HEK293 (cell line): ENCODE measurements at regions not wholly inside any gene's neighbourhood (a gene's known extent, or its start where the extent isn't known, plus 50 kb on each side); places are given as distances from the start of the nearest gene placed in this dataset.

Experiments
- CTCF ChIA-PET: fragments of 350-600 bp; formaldehyde crosslinking; extraction: SDS; loops from one replicate; lab custom pipeline; 2021; ENCODE audit warnings: antibody characterized with exemption; lab: Yijun Ruan, JAX
- POLR2A ChIA-PET: fragments of 300-600 bp; formaldehyde crosslinking; extraction: SDS; loops from one replicate; lab custom pipeline; 2020; ENCODE audit warnings: antibody characterized with exemption, inconsistent platforms; lab: Yijun Ruan, JAX
- H3K27ac ChIP-seq: fragments of 200-500 bp; sonication (Bioruptor generic); 2 replicates; pipeline ENCODE4 v1.5.1; 2014; ENCODE audit warnings: low read depth, low read length, control low read depth, inconsistent platforms; ENCODE audit errors: extremely low read depth
- H3K36me3 ChIP-seq, 2 experiments: fragments of 200-500 bp in 1 of 2; sonication (Bioruptor generic) in 1 of 2; 1 replicate in 1 of 2; 2 replicates in 1 of 2; pipeline ENCODE4 v1.5.1; 2014 to 2017; ENCODE audit warnings: inconsistent platforms in 2 of 2, low read length in 2 of 2; ENCODE audit not compliant: control insufficient read depth in 2 of 2, insufficient read depth in 1 of 2
- H3K4me1 ChIP-seq: fragments of 200-500 bp; sonication (Bioruptor generic); 2 replicates; pipeline ENCODE4 v1.5.1; 2014; ENCODE audit warnings: mild to moderate bottlenecking, low read length, inconsistent platforms; ENCODE audit not compliant: control insufficient read depth, insufficient read depth
- H3K4me3 ChIP-seq: 2 replicates; pipeline ENCODE4 v1.5.1; 2011; ENCODE audit warnings: low read depth, mild to moderate bottlenecking, control low read depth, low read length, moderate library complexity
- H3K9me3 ChIP-seq: fragments of 200-500 bp; sonication (Bioruptor generic); 2 replicates; pipeline ENCODE4 v1.5.1; 2014; ENCODE audit warnings: low read depth, low read length, inconsistent platforms; ENCODE audit not compliant: control insufficient read depth, insufficient read depth
- EGR2 ChIP-seq: fragments of 450-650 bp; formaldehyde crosslinking; IDR thresholded peaks from 2 replicates; pipeline ENCODE4 v1.5.1; 2016; ENCODE audit warnings: low read depth, missing biosample characterization, missing genetic modification characterization
- IKZF3 ChIP-seq: fragments of 450-650 bp; IDR thresholded peaks from 2 replicates; pipeline ENCODE4 v1.5.0; 2018; ENCODE audit warnings: missing biosample characterization, mild to moderate bottlenecking, missing genetic modification characterization, moderate library complexity
- MEIS1 ChIP-seq: sonication (generic); formaldehyde crosslinking; IDR thresholded peaks from 2 replicates; pipeline ENCODE4 v1.8.1; 2022; ENCODE audit warnings: missing genetic modification reagents, mild to moderate bottlenecking, borderline replicate concordance
- PRDM1 ChIP-seq: fragments of 450-650 bp; formaldehyde crosslinking; IDR thresholded peaks from 2 replicates; pipeline ENCODE4; 2016; ENCODE audit warnings: missing biosample characterization, missing genetic modification characterization
- SETDB1 ChIP-seq: IDR thresholded peaks from one replicate; pipeline ENCODE4 v1.6.1; 2017; ENCODE audit warnings: mild to moderate bottlenecking, low read length, moderate library complexity, mixed read lengths; ENCODE audit not compliant: insufficient read length
- TCF7L2 ChIP-seq: IDR thresholded peaks from 2 replicates; pipeline ENCODE4 v1.6.1; 2011; ENCODE audit warnings: low read depth, mild to moderate bottlenecking, inconsistent platforms, low read length, moderate library complexity, borderline replicate concordance
- YY1 ChIP-seq: fragments of 450-650 bp; formaldehyde crosslinking; IDR thresholded peaks from 2 replicates; pipeline ENCODE4 v1.5.1; 2018; ENCODE audit warnings: missing biosample characterization, missing genetic modification characterization
- ZBTB1 ChIP-seq: fragments of 450-650 bp; formaldehyde crosslinking; IDR thresholded peaks from 2 replicates; pipeline ENCODE4 v1.5.1; 2016; ENCODE audit warnings: missing biosample characterization, missing genetic modification characterization
- ZBTB20 ChIP-seq: fragments of 450-650 bp; formaldehyde crosslinking; IDR thresholded peaks from 2 replicates; pipeline ENCODE4 v1.5.1; 2016; ENCODE audit warnings: missing biosample characterization, missing genetic modification characterization
- ZBTB48 ChIP-seq: fragments of 450-650 bp; formaldehyde crosslinking; IDR thresholded peaks from 2 replicates; pipeline ENCODE4 v1.5.1; 2016; ENCODE audit warnings: missing biosample characterization, missing genetic modification characterization
- ZEB2 ChIP-seq: fragments of 450-650 bp; formaldehyde crosslinking; IDR thresholded peaks from 2 replicates; pipeline ENCODE4 v1.5.1; 2016; ENCODE audit warnings: missing biosample characterization, missing genetic modification characterization
- ZFP37 ChIP-seq: fragments of 450-650 bp; formaldehyde crosslinking; IDR thresholded peaks from 2 replicates; pipeline ENCODE4 v1.5.1; 2016; ENCODE audit warnings: missing biosample characterization, missing genetic modification characterization
- ZNF112 ChIP-seq: fragments of 450-650 bp; formaldehyde crosslinking; IDR thresholded peaks from 2 replicates; pipeline ENCODE4 v1.5.0; 2017; ENCODE audit warnings: missing biosample characterization, missing genetic modification characterization
- ZNF133 ChIP-seq: fragments of 450-650 bp; formaldehyde crosslinking; IDR thresholded peaks from 2 replicates; pipeline ENCODE4 v1.5.1; 2016; ENCODE audit warnings: missing biosample characterization, missing genetic modification characterization
- ZNF155 ChIP-seq: fragments of 450-650 bp; formaldehyde crosslinking; IDR thresholded peaks from 2 replicates; pipeline ENCODE4 v1.5.1; 2016; ENCODE audit warnings: missing biosample characterization, missing genetic modification characterization
- ZNF169 ChIP-seq: fragments of 450-650 bp; formaldehyde crosslinking; IDR thresholded peaks from 2 replicates; pipeline ENCODE4 v1.5.1; 2016; ENCODE audit warnings: missing biosample characterization, missing genetic modification characterization
- ZNF221 ChIP-seq: fragments of 450-650 bp; formaldehyde crosslinking; IDR thresholded peaks from 2 replicates; pipeline ENCODE4 v1.5.1; 2017; ENCODE audit warnings: missing biosample characterization, missing genetic modification characterization, borderline replicate concordance
- ZNF223 ChIP-seq: fragments of 450-650 bp; formaldehyde crosslinking; IDR thresholded peaks from 2 replicates; pipeline ENCODE4 v1.5.1; 2016; ENCODE audit warnings: missing biosample characterization, missing genetic modification characterization
- ZNF324 ChIP-seq: fragments of 450-650 bp; formaldehyde crosslinking; IDR thresholded peaks from 2 replicates; pipeline ENCODE4 v1.5.1; 2016; ENCODE audit warnings: missing biosample characterization, missing genetic modification characterization
- ZNF555 ChIP-seq: fragments of 450-650 bp; formaldehyde crosslinking; conservative IDR thresholded peaks from 2 replicates; pipeline ENCODE4 v1.5.1; 2017; ENCODE audit warnings: missing biosample characterization, mild to moderate bottlenecking, missing genetic modification characterization, inconsistent platforms
- ZNF560 ChIP-seq: fragments of 450-650 bp; formaldehyde crosslinking; IDR thresholded peaks from 2 replicates; pipeline ENCODE4 v1.5.1; 2017; ENCODE audit warnings: missing biosample characterization, missing genetic modification characterization, borderline replicate concordance
- ZNF585B ChIP-seq: fragments of 450-650 bp; formaldehyde crosslinking; IDR thresholded peaks from 2 replicates; pipeline ENCODE4 v1.5.1; 2016; ENCODE audit warnings: missing biosample characterization, missing genetic modification characterization
- ZNF596 ChIP-seq: fragments of 450-650 bp; IDR thresholded peaks from 2 replicates; pipeline ENCODE4 v1.5.0; 2018; ENCODE audit warnings: missing biosample characterization, mild to moderate bottlenecking, missing genetic modification characterization, moderate library complexity
- ZNF768 ChIP-seq: fragments of 450-650 bp; formaldehyde crosslinking; IDR thresholded peaks from 2 replicates; pipeline ENCODE4 v1.5.1; 2018; ENCODE audit warnings: missing biosample characterization, mild to moderate bottlenecking, missing genetic modification characterization
- ZNF776 ChIP-seq: fragments of 450-650 bp; formaldehyde crosslinking; IDR thresholded peaks from 2 replicates; pipeline ENCODE4 v1.5.0; 2017; ENCODE audit warnings: missing biosample characterization, missing genetic modification characterization, borderline replicate concordance
- TF ChIP-seq, protein P1 (sequence below): fragments of 450-650 bp; formaldehyde crosslinking; IDR thresholded peaks from 2 replicates; pipeline ENCODE4 v1.5.1; 2017; ENCODE audit warnings: missing biosample characterization, mild to moderate bottlenecking, missing genetic modification characterization, moderate library complexity
- TF ChIP-seq, protein P2 (sequence below): fragments of 450-650 bp; formaldehyde crosslinking; IDR thresholded peaks from 2 replicates; pipeline ENCODE4 v1.5.1; 2016; ENCODE audit warnings: missing biosample characterization, missing genetic modification characterization
- TF ChIP-seq, protein P3 (sequence below): fragments of 450-650 bp; formaldehyde crosslinking; IDR thresholded peaks from 2 replicates; pipeline ENCODE4 v1.5.1; 2017; ENCODE audit warnings: missing biosample characterization, missing genetic modification characterization
- TF ChIP-seq, protein P4 (sequence below): fragments of 450-650 bp; formaldehyde crosslinking; IDR thresholded peaks from 2 replicates; pipeline ENCODE4 v1.5.1; 2016; ENCODE audit warnings: missing biosample characterization, missing genetic modification characterization
- TF ChIP-seq, protein P5 (sequence below): fragments of 450-650 bp; formaldehyde crosslinking; IDR thresholded peaks from 2 replicates; pipeline ENCODE4 v1.5.1; 2016; ENCODE audit warnings: missing biosample characterization, missing genetic modification characterization
- TF ChIP-seq, protein P6 (sequence below): fragments of 450-650 bp; formaldehyde crosslinking; IDR thresholded peaks from 2 replicates; pipeline ENCODE4 v1.5.1; 2017; ENCODE audit warnings: missing biosample characterization, missing genetic modification characterization

DNA sequence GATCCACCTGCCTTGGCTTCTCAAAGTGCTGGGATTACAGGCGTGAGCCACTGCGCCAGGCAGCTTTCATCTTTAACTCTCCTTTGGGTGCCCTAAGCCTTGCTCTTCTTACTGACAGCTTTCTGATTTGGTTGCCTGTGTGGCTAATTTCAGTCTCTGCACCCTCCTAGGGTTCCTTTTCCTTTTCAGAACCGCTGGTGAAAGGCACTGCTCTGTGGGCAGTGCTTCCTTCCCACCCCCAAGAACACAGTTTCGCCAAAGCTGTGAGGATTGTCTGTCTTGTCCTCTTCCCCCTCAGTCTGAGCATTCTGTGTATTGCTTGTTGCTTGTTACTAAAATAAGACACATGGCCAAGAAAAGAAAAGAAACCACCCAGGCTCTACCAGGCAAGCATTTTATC lies 101.4 kb upstream of the FRMPD3 start:
- POLR2A ChIA-PET = no interaction called here

DNA sequence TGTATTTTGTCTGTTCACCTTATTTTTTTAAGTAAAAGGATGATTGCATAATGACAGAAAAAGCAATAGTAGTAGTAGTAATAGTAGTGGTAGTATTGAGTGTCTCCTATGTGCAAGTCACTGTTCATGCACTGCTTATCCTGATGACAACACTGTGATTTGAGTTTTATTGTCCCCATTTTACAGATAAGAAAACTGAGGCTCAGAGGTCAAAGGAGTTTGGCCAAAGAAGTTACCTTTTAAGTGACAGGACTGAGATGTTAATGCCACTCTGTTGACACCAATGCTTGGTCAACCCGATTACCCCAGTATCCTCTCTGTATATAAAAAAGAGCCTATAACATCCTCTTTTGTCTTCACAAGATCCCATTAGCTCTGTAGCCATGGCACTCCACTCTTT lies 100.5 kb upstream of the FRMPD3 start:
- H3K9me3 ChIP-seq = no peaks in the 10 kb centered on the region
- ChIA-PET CTCF (no interaction called here), POLR2A (no interaction called here)
- TF ChIP-seq TCF7L2 (no peak), ZNF223 (tag by site-specific recombination) (no peak), IKZF3 (no peak), MEIS1 (CRISPR knock-in tag) (no peak), ZNF585B (no peak), ZEB2 (no peak)
- TF ChIP-seq, protein P1, sequence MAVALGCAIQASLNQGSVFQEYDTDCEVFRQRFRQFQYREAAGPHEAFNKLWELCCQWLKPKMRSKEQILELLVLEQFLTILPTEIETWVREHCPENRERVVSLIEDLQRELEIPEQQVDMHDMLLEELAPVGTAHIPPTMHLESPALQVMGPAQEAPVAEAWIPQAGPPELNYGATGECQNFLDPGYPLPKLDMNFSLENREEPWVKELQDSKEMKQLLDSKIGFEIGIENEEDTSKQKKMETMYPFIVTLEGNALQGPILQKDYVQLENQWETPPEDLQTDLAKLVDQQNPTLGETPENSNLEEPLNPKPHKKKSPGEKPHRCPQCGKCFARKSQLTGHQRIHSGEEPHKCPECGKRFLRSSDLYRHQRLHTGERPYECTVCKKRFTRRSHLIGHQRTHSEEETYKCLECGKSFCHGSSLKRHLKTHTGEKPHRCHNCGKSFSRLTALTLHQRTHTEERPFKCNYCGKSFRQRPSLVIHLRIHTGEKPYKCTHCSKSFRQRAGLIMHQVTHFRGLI (tag by site-specific recombination) = no peak
- TF ChIP-seq, protein P2, sequence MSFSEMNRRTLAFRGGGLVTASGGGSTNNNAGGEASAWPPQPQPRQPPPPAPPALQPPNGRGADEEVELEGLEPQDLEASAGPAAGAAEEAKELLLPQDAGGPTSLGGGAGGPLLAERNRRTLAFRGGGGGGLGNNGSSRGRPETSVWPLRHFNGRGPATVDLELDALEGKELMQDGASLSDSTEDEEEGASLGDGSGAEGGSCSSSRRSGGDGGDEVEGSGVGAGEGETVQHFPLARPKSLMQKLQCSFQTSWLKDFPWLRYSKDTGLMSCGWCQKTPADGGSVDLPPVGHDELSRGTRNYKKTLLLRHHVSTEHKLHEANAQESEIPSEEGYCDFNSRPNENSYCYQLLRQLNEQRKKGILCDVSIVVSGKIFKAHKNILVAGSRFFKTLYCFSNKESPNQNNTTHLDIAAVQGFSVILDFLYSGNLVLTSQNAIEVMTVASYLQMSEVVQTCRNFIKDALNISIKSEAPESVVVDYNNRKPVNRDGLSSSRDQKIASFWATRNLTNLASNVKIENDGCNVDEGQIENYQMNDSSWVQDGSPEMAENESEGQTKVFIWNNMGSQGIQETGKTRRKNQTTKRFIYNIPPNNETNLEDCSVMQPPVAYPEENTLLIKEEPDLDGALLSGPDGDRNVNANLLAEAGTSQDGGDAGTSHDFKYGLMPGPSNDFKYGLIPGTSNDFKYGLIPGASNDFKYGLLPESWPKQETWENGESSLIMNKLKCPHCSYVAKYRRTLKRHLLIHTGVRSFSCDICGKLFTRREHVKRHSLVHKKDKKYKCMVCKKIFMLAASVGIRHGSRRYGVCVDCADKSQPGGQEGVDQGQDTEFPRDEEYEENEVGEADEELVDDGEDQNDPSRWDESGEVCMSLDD (tag by site-specific recombination) = no peak
- TF ChIP-seq, protein P3, sequence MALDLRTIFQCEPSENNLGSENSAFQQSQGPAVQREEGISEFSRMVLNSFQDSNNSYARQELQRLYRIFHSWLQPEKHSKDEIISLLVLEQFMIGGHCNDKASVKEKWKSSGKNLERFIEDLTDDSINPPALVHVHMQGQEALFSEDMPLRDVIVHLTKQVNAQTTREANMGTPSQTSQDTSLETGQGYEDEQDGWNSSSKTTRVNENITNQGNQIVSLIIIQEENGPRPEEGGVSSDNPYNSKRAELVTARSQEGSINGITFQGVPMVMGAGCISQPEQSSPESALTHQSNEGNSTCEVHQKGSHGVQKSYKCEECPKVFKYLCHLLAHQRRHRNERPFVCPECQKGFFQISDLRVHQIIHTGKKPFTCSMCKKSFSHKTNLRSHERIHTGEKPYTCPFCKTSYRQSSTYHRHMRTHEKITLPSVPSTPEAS = no peak
- TF ChIP-seq, protein P4, sequence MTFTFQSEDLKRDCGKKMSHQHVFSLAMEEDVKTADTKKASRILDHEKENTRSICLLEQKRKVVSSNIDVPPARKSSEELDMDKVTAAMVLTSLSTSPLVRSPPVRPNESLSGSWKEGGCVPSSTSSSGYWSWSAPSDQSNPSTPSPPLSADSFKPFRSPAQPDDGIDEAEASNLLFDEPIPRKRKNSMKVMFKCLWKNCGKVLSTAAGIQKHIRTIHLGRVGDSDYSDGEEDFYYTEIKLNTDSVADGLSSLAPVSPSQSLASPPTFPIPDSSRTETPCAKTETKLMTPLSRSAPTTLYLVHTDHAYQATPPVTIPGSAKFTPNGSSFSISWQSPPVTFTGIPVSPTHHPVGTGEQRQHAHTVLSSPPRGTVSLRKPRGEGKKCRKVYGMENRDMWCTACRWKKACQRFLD (tag by site-specific recombination) = no peak
- TF ChIP-seq, protein P5, sequence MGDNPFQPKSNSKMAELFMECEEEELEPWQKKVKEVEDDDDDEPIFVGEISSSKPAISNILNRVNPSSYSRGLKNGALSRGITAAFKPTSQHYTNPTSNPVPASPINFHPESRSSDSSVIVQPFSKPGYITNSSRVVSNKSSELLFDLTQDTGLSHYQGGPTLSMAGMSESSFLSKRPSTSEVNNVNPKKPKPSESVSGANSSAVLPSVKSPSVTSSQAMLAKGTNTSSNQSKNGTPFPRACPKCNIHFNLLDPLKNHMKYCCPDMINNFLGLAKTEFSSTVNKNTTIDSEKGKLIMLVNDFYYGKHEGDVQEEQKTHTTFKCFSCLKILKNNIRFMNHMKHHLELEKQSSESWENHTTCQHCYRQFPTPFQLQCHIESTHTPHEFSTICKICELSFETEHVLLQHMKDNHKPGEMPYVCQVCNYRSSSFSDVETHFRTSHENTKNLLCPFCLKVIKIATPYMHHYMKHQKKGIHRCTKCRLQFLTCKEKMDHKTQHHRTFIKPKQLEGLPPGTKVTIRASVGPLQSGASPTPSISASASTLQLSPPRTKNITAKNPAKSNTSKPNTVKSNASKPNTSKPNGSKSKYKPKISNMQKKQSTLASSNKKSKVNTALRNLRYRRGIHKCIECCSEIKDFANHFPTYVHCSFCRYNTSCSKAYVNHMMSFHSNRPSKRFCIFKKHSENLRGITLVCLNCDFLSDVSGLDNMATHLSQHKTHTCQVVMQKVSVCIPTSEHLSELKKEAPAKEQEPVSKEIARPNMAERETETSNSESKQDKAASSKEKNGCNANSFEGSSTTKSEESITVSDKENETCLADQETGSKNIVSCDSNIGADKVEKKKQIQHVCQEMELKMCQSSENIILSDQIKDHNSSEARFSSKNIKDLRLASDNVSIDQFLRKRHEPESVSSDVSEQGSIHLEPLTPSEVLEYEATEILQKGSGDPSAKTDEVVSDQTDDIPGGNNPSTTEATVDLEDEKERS (tag by site-specific recombination) = no peak
- no peak overlapping the region for H3K4me3 ChIP-seq
- no peaks in the 10 kb centered on the region for H3K4me1 ChIP-seq
- H3K36me3 ChIP-seq = no peaks in the 10 kb centered on the region
- H3K27ac ChIP-seq = no peak overlapping the region

More for the DNA sequence above, 101.4 kb upstream of the FRMPD3 start:
- Histone ChIP-seq H3K36me3 (no peaks in the 10 kb centered on the region), H3K27ac (no peak overlapping the region), H3K9me3 (no peaks in the 10 kb centered on the region), H3K4me1 (no peaks in the 10 kb centered on the region), H3K4me3 (no peak overlapping the region)
- CTCF ChIA-PET = no interaction called here
- TF ChIP-seq ZBTB20 (tag by site-specific recombination) = no peak
- TF ChIP-seq ZNF555 (tag by site-specific recombination) = no peak
- no peak for TF ChIP-seq ZNF133 (tag by site-specific recombination)
- TF ChIP-seq ZBTB48 (tag by site-specific recombination) = no peak
- no peak for TF ChIP-seq ZBTB1
- TF ChIP-seq ZNF169 = no peak
- TF ChIP-seq ZNF768 (tag by site-specific recombination) = no peak
- TF ChIP-seq ZNF221 (tag by site-specific recombination) = no peak
- no peak for TF ChIP-seq SETDB1
- no peak for TF ChIP-seq ZNF596 (tag by site-specific recombination)
- TF ChIP-seq YY1 (tag by site-specific recombination) = no peak
- TF ChIP-seq ZFP37 = no peak
- TF ChIP-seq ZNF776 (tag by site-specific recombination) = no peak
- TF ChIP-seq ZNF324 (tag by site-specific recombination) = no peak
- no peak for TF ChIP-seq ZNF112 (tag by site-specific recombination)
- no peak for TF ChIP-seq ZNF560
- TF ChIP-seq, protein P6, sequence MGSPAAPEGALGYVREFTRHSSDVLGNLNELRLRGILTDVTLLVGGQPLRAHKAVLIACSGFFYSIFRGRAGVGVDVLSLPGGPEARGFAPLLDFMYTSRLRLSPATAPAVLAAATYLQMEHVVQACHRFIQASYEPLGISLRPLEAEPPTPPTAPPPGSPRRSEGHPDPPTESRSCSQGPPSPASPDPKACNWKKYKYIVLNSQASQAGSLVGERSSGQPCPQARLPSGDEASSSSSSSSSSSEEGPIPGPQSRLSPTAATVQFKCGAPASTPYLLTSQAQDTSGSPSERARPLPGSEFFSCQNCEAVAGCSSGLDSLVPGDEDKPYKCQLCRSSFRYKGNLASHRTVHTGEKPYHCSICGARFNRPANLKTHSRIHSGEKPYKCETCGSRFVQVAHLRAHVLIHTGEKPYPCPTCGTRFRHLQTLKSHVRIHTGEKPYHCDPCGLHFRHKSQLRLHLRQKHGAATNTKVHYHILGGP = no peak
- no peak for TF ChIP-seq EGR2 (tag by site-specific recombination)
- TF ChIP-seq ZNF155 (tag by site-specific recombination) = no peak
- TF ChIP-seq PRDM1 (tag by site-specific recombination) = no peak
